ENCODE measurements at regions not wholly inside any gene's neighbourhood (a gene's known extent, or its start where the extent isn't known, plus 50 kb on each side); places are given as distances from the start of the nearest gene placed in this dataset.

DNA sequence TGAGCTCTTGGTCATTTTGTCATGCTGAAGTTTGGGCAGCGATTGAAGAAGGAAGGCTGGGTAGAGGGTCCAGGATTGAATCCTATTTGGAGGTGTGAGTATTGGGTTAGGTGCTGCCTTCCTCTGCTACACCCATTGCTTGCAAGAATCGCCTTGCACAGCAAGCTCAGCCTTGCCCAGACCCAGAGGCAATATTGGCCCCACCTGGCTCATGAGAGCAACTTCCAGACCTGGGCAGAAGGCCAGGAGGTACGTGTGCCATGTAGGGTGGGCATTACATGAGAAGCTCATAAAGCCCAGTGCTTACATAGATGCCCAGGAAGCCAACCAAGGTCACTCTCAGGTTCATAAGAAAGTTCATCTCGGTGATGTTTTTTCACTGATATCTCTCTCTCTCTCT is 718.0 kb downstream of the EFNB2 start (continued):
- TF ChIP-seq ZNF239 (tag by site-specific recombination; IDR thresholded peaks at IDR 0.05) = no peak
- TF ChIP-seq KLF1 (tag by site-specific recombination; IDR thresholded peaks at IDR 0.05) = no peak
- TF ChIP-seq SETDB1 (IDR thresholded peaks at IDR 0.05; ENCODE audit: insufficient read length, low read length) = no peak
- no peak for TF ChIP-seq ZNF266 (tag by site-specific recombination; IDR thresholded peaks at IDR 0.05; ENCODE audit: low read depth)
- no peak for TF ChIP-seq ELK4 (IDR thresholded peaks at IDR 0.05; ENCODE audit: borderline replicate concordance, low read depth, low read length)
- TF ChIP-seq ZNF488 (tag by site-specific recombination; IDR thresholded peaks at IDR 0.05) = no peak
- TF ChIP-seq ZNF548 (tag by site-specific recombination; IDR thresholded peaks at IDR 0.05) = no peak
- TF ChIP-seq ZNF155 (tag by site-specific recombination; IDR thresholded peaks at IDR 0.05) = no peak
- no peak for TF ChIP-seq KLF7 (tag by site-specific recombination; IDR thresholded peaks at IDR 0.05; ENCODE audit: borderline replicate concordance)
- TF ChIP-seq PRDM4 (tag by site-specific recombination; IDR thresholded peaks at IDR 0.05) = no peak
- TF ChIP-seq, protein P1, sequence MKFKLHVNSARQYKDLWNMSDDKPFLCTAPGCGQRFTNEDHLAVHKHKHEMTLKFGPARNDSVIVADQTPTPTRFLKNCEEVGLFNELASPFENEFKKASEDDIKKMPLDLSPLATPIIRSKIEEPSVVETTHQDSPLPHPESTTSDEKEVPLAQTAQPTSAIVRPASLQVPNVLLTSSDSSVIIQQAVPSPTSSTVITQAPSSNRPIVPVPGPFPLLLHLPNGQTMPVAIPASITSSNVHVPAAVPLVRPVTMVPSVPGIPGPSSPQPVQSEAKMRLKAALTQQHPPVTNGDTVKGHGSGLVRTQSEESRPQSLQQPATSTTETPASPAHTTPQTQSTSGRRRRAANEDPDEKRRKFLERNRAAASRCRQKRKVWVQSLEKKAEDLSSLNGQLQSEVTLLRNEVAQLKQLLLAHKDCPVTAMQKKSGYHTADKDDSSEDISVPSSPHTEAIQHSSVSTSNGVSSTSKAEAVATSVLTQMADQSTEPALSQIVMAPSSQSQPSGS (tag by site-specific recombination; IDR thresholded peaks at IDR 0.05; ENCODE audit: low read depth) = no peak

- POLR2A ChIA-PET = interaction anchor here (0.6 kb wide), 1 partner anchor 167 kb away, joined by 3 read pairs; no protein-coding TSS in a partner anchor
- H3K36me3 ChIP-seq (ENCODE audit: control insufficient read depth in 2 of 2, insufficient read depth in 1 of 2, low read length in 2 of 2) = no peaks in the 10 kb centered on the region
- H3K27ac ChIP-seq (ENCODE audit: extremely low read depth, low read depth, low read length) = no peak overlapping the region
- no peak overlapping the region for H3K4me3 ChIP-seq (ENCODE audit: low read depth, low read length)
- CTCF ChIA-PET = no interaction called here
- TF ChIP-seq HOXD13 (CRISPR knock-in tag; IDR thresholded peaks at IDR 0.05; ENCODE audit: borderline replicate concordance) (0 out of 2 replicates have a peak, but pooled peaks have one; percentile 36), ZNF785 (tag by site-specific recombination; IDR thresholded peaks at IDR 0.05) (no peak)
- no peaks in the 10 kb centered on the region for H3K4me1 ChIP-seq (ENCODE audit: control insufficient read depth, insufficient read depth, low read length)
- H3K9me3 ChIP-seq (ENCODE audit: control insufficient read depth, insufficient read depth, low read depth, low read length) = no peaks in the 10 kb centered on the region
Measured at GRCh38 chr13:105816994-105817393, 718.5 kb downstream of the EFNB2 start.

- no peak overlapping the region for H3K27ac ChIP-seq (ENCODE audit: extremely low read depth, low read depth, low read length)
- CTCF ChIA-PET = no interaction called here
Measured at GRCh38 chr13:105814902-105815250, 720.6 kb downstream of the EFNB2 start.

More at GRCh38 chr13:105814902-105815250, 720.6 kb downstream of the EFNB2 start:
- Histone ChIP-seq H3K4me3 (ENCODE audit: low read depth, low read length) (no peak overlapping the region), H3K4me1 (ENCODE audit: control insufficient read depth, insufficient read depth, low read length) (no peaks in the 10 kb centered on the region), H3K9me3 (ENCODE audit: control insufficient read depth, insufficient read depth, low read depth, low read length) (no peaks in the 10 kb centered on the region), H3K36me3 (ENCODE audit: control insufficient read depth in 2 of 2, insufficient read depth in 1 of 2, low read length in 2 of 2) (no peaks in the 10 kb centered on the region)
- POLR2A ChIA-PET = no interaction called here
- TF ChIP-seq, protein P2, sequence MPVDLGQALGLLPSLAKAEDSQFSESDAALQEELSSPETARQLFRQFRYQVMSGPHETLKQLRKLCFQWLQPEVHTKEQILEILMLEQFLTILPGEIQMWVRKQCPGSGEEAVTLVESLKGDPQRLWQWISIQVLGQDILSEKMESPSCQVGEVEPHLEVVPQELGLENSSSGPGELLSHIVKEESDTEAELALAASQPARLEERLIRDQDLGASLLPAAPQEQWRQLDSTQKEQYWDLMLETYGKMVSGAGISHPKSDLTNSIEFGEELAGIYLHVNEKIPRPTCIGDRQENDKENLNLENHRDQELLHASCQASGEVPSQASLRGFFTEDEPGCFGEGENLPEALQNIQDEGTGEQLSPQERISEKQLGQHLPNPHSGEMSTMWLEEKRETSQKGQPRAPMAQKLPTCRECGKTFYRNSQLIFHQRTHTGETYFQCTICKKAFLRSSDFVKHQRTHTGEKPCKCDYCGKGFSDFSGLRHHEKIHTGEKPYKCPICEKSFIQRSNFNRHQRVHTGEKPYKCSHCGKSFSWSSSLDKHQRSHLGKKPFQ (tag by site-specific recombination; IDR thresholded peaks at IDR 0.05) = no peak
